MM.1S (cell line): ENCODE measurements at regions not wholly inside any gene's neighbourhood (a gene's known extent, or its start where the extent isn't known, plus 50 kb on each side); places are given as distances from the start of the nearest gene placed in this dataset.

ENCODE experiments used
- EZH2 ChIP-seq: fragments of 300-600 bp; sonication (generic); optimal IDR thresholded peaks from 2 replicates; pipeline ENCODE3; 2017; ENCODE audit warnings: low read depth, mild to moderate bottlenecking, antibody characterized with exemption, low read length, mixed read lengths
- EZH2phosphoT487 ChIP-seq: fragments of 300-600 bp; sonication (generic); IDR thresholded peaks from 2 replicates; pipeline ENCODE4 v1.6.1; 2018; ENCODE audit warnings: antibody characterized with exemption, low read length
- TF ChIP-seq, protein P1 (sequence below): fragments of 300-600 bp; sonication (generic); IDR thresholded peaks from 2 replicates; pipeline ENCODE4 v1.5.1; 2016; ENCODE audit warnings: antibody characterized with exemption, low read length, mixed read lengths

GRCh38 chr6:10230531-10230930, 184.3 kb downstream of the TFAP2A start:
- TF ChIP-seq, protein P1, sequence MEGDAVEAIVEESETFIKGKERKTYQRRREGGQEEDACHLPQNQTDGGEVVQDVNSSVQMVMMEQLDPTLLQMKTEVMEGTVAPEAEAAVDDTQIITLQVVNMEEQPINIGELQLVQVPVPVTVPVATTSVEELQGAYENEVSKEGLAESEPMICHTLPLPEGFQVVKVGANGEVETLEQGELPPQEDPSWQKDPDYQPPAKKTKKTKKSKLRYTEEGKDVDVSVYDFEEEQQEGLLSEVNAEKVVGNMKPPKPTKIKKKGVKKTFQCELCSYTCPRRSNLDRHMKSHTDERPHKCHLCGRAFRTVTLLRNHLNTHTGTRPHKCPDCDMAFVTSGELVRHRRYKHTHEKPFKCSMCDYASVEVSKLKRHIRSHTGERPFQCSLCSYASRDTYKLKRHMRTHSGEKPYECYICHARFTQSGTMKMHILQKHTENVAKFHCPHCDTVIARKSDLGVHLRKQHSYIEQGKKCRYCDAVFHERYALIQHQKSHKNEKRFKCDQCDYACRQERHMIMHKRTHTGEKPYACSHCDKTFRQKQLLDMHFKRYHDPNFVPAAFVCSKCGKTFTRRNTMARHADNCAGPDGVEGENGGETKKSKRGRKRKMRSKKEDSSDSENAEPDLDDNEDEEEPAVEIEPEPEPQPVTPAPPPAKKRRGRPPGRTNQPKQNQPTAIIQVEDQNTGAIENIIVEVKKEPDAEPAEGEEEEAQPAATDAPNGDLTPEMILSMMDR: no peak
- TF ChIP-seq EZH2 (no peak), EZH2phosphoT487 (no peak)
